ENCODE measurements at regions not wholly inside any gene's neighbourhood (a gene's known extent, or its start where the extent isn't known, plus 50 kb on each side); places are given as distances from the start of the nearest gene placed in this dataset.

DNA sequence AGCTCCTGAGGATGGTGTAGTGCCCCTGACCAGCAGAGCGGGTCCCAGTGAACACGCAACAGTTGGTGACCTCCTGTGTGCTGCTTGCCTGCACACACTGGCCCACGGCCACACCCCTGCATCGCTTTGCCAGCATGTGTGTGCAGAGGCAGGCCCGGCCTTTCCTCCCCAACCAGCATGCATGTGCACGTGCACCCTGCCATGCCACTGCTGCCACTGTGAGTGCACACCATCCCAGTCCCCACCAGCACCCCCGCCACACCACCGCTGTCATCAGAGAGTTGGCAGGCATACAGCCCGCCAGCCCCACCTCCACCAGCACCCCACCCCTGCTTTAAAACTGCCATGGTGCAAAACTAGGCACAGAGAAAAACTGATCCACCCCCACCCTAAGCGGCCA is 197.4 kb upstream of the SRD5A2 start:
- TF ChIP-seq, protein P1, sequence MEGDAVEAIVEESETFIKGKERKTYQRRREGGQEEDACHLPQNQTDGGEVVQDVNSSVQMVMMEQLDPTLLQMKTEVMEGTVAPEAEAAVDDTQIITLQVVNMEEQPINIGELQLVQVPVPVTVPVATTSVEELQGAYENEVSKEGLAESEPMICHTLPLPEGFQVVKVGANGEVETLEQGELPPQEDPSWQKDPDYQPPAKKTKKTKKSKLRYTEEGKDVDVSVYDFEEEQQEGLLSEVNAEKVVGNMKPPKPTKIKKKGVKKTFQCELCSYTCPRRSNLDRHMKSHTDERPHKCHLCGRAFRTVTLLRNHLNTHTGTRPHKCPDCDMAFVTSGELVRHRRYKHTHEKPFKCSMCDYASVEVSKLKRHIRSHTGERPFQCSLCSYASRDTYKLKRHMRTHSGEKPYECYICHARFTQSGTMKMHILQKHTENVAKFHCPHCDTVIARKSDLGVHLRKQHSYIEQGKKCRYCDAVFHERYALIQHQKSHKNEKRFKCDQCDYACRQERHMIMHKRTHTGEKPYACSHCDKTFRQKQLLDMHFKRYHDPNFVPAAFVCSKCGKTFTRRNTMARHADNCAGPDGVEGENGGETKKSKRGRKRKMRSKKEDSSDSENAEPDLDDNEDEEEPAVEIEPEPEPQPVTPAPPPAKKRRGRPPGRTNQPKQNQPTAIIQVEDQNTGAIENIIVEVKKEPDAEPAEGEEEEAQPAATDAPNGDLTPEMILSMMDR (IDR thresholded peaks at IDR 0.05 in 8 of 11, conservative IDR thresholded peaks at IDR 0.05 in 3 of 11) = no peak
- TF ChIP-seq POLR2AphosphoS5 (IDR thresholded peaks at IDR 0.05) = no peak

Measured in spleen (tissue), 7 donors.